ENCODE measurements at regions not wholly inside any gene's neighbourhood (a gene's known extent, or its start where the extent isn't known, plus 50 kb on each side); places are given as distances from the start of the nearest gene placed in this dataset.

- H3K27ac ChIP-seq: no peak overlapping the region
- H3K27me3 ChIP-seq (replicated peaks): no peaks in the 10 kb centered on the region
- no peaks in the 10 kb centered on the region for H3K9me3 ChIP-seq (replicated peaks)
- H3K4me1 ChIP-seq (replicated peaks): no peaks in the 10 kb centered on the region
- no peak for DNase-seq (ENCODE audit: low read depth in 1 of 2, low spot score in 2 of 2)
- H3K36me3 ChIP-seq: no peaks in the 10 kb centered on the region
- H3K4me3 ChIP-seq: no peak overlapping the region
Observed at GRCh38 chr9:120038342-120038741, 541.6 kb downstream of the CDK5RAP2 start.

DNA sequence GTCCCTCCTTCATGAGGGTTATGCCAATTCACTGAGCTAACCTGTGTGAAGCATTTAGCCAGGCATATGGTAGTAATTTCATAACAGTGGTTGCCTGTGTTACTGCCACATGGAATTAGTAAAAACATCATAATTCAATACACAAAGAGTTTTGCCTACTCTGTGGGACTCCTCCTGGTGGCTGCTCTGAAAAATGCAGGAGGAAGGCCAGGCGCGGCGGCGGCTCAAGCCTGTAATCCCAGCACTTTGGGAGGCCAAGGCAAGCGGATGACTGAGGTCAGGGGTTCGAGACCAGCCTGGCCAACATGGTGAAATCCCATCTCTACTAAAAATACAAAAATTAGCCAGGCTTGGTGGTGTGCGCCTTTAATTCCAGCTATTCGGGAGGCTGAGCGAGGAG is 547.3 kb downstream of the CDK5RAP2 start:
- H3K4me3 ChIP-seq: no peak overlapping the region

GRCh38 chr9:120030847-120031246 is 549.1 kb downstream of the CDK5RAP2 start:
- Histone ChIP-seq H3K27ac (no peak overlapping the region), H3K9me3 (replicated peaks) (no peaks in the 10 kb centered on the region), H3K4me3 (no peak overlapping the region), H3K27me3 (replicated peaks) (no peaks in the 10 kb centered on the region), H3K36me3 (no peaks in the 10 kb centered on the region), H3K4me1 (replicated peaks) (no peaks in the 10 kb centered on the region)
- no peak for DNase-seq (ENCODE audit: low read depth in 1 of 2, low spot score in 2 of 2)

More for the DNA sequence above, 547.3 kb downstream of the CDK5RAP2 start:
- Histone ChIP-seq H3K27me3 (replicated peaks) (no peaks in the 10 kb centered on the region), H3K27ac (no peak overlapping the region), H3K4me1 (replicated peaks) (no peaks in the 10 kb centered on the region), H3K36me3 (no peaks in the 10 kb centered on the region), H3K9me3 (replicated peaks) (no peaks in the 10 kb centered on the region)
- DNase-seq (ENCODE audit: low read depth in 1 of 2, low spot score in 2 of 2): no peak

DNA sequence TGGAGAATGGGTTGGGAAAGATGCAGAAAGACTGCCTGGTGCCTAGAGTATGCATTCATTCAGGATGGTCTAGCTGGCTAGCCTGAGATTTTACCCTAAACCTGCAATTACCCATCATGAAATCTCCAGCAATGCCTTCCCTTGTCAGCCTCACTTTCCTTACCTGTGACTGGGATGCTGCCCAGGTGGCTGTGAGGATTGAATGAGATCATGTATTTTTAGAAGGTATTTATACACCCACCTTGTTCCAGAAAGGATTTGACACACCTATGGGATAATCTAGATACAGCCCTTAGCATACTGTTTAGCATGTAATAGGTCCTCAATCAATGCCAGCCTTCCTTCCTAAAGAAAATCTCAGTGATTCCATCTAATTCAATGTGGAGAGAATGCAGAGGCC is 561.4 kb downstream of the CDK5RAP2 start:
- no peaks in the 10 kb centered on the region for H3K27me3 ChIP-seq (replicated peaks)
- H3K4me3 ChIP-seq: no peak overlapping the region
- H3K36me3 ChIP-seq: no peaks in the 10 kb centered on the region
- no peaks in the 10 kb centered on the region for H3K9me3 ChIP-seq (replicated peaks)
- no peaks in the 10 kb centered on the region for H3K4me1 ChIP-seq (replicated peaks)
- H3K27ac ChIP-seq: no peak overlapping the region
- DNase-seq (ENCODE audit: low read depth in 1 of 2, low spot score in 2 of 2): no peak

- no peak for DNase-seq (ENCODE audit: low read depth in 1 of 2, low spot score in 2 of 2)
- Histone ChIP-seq H3K4me3 (no peak overlapping the region), H3K27ac (no peak overlapping the region), H3K9me3 (replicated peaks) (no peaks in the 10 kb centered on the region), H3K4me1 (replicated peaks) (no peaks in the 10 kb centered on the region), H3K27me3 (replicated peaks) (no peaks in the 10 kb centered on the region), H3K36me3 (no peaks in the 10 kb centered on the region)
Observed at GRCh38 chr9:120018037-120018436, 561.9 kb downstream of the CDK5RAP2 start.

GRCh38 chr9:120016231-120016630 is 563.7 kb downstream of the CDK5RAP2 start:
- DNase-seq (ENCODE audit: low read depth in 1 of 2, low spot score in 2 of 2): no peak
- Histone ChIP-seq H3K4me1 (replicated peaks) (no peaks in the 10 kb centered on the region), H3K27me3 (replicated peaks) (no peaks in the 10 kb centered on the region), H3K36me3 (no peaks in the 10 kb centered on the region), H3K27ac (no peak overlapping the region), H3K4me3 (no peak overlapping the region), H3K9me3 (replicated peaks) (no peaks in the 10 kb centered on the region)

- Histone ChIP-seq H3K27ac (no peak overlapping the region), H3K4me3 (no peak overlapping the region), H3K9me3 (replicated peaks) (no peaks in the 10 kb centered on the region), H3K36me3 (no peaks in the 10 kb centered on the region), H3K4me1 (replicated peaks) (no peaks in the 10 kb centered on the region), H3K27me3 (replicated peaks) (no peaks in the 10 kb centered on the region)
- DNase-seq (ENCODE audit: low read depth in 1 of 2, low spot score in 2 of 2): no peak
Observed at GRCh38 chr9:120014796-120015195, 565.2 kb downstream of the CDK5RAP2 start.

DNA sequence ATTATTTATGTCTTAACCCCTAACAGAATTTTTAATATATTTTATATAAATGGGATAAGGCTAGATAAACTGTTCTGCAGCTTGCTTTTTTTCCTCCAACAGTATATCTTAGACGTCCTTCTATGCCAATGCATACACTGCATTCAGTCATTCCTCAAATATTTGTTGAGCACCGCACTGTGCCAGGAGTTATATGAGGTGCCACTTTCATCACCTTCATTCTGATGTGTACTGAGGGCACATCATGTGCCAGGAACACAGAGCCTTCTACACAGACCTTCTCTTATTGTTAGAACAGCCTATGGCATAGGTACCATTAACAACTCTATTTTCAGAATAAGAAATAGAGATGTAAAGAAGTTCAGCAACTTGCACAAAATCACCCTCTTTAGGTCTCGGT is 570.1 kb downstream of the CDK5RAP2 start:
- Histone ChIP-seq H3K4me1 (replicated peaks) (no peaks in the 10 kb centered on the region), H3K9me3 (replicated peaks) (no peaks in the 10 kb centered on the region), H3K27ac (no peak overlapping the region), H3K27me3 (replicated peaks) (no peaks in the 10 kb centered on the region), H3K4me3 (no peak overlapping the region), H3K36me3 (no peaks in the 10 kb centered on the region)
- DNase-seq (ENCODE audit: low read depth in 1 of 2, low spot score in 2 of 2): no peak

DNA sequence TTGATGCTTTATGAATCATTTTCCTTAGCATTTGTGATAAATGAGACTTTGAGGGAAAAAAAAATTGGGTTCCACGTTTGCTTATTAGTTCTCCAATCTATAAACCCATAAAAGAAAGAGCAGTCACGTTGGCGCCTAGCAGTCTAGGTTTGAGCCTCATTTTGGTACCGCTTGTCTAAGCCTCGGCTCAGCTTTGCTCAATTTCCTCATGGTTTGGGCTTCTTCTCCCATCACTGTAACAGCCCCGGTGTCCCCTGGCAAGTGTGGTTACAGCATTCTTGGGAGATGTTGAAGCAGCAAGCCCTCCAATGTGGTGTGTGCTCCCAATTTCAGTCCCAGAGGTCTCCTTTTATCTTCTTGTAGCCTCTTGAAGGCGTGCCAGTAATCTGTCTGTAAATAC is 578.4 kb downstream of the CDK5RAP2 start:
- no peak for DNase-seq (ENCODE audit: low read depth in 1 of 2, low spot score in 2 of 2)
- Histone ChIP-seq H3K4me3 (no peak overlapping the region), H3K36me3 (no peaks in the 10 kb centered on the region), H3K9me3 (replicated peaks) (no peaks in the 10 kb centered on the region), H3K27ac (no peak overlapping the region), H3K4me1 (replicated peaks) (no peaks in the 10 kb centered on the region), H3K27me3 (replicated peaks) (no peaks in the 10 kb centered on the region)

GRCh38 chr9:119998614-119999013 is 581.4 kb downstream of the CDK5RAP2 start:
- no peaks in the 10 kb centered on the region for H3K36me3 ChIP-seq
- H3K4me3 ChIP-seq: no peak overlapping the region
- no peak for DNase-seq (ENCODE audit: low read depth in 1 of 2, low spot score in 2 of 2)
- no peaks in the 10 kb centered on the region for H3K4me1 ChIP-seq (replicated peaks)
- H3K9me3 ChIP-seq (replicated peaks): no peaks in the 10 kb centered on the region
- H3K27me3 ChIP-seq (replicated peaks): no peaks in the 10 kb centered on the region
- H3K27ac ChIP-seq: no peak overlapping the region

DNA sequence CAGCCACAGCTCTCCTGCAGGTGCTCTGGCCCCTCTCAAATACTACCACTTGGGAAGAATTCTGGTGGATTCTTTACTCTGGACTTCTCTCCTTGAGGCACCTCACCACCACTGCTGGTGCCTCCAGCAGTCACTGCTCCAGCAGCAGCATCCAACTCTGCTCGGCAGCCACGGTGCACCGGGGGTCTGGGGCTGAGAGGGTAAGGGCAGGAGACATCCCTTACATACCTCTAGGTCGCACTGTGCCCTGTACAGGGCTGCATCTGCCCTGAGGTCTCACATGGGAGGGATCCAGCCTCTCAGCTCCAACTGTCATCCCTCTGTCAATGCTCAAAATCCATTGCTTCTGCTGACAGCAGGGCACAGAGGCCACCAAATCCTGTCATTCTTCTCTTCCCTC is 588.2 kb downstream of the CDK5RAP2 start:
- no peak for DNase-seq (ENCODE audit: low read depth in 1 of 2, low spot score in 2 of 2)
- H3K9me3 ChIP-seq (replicated peaks): no peaks in the 10 kb centered on the region
- no peak overlapping the region for H3K27ac ChIP-seq
- H3K4me1 ChIP-seq (replicated peaks): no peaks in the 10 kb centered on the region
- H3K36me3 ChIP-seq: no peaks in the 10 kb centered on the region
- no peaks in the 10 kb centered on the region; the same call in 1 of the 2 replicates for H3K27me3 ChIP-seq (replicated peaks)
- H3K4me3 ChIP-seq: no peak overlapping the region

GRCh38 chr9:119986713-119987112 is 593.3 kb downstream of the CDK5RAP2 start:
- DNase-seq (ENCODE audit: low read depth in 1 of 2, low spot score in 2 of 2): no peak
- Histone ChIP-seq H3K27ac (no peak overlapping the region), H3K9me3 (replicated peaks) (no peaks in the 10 kb centered on the region), H3K36me3 (no peaks in the 10 kb centered on the region), H3K4me1 (replicated peaks) (no peaks in the 10 kb centered on the region), H3K4me3 (no peak overlapping the region), H3K27me3 (replicated peaks) (no peaks in the 10 kb centered on the region; the same call in 1 of the 2 replicates)

DNA sequence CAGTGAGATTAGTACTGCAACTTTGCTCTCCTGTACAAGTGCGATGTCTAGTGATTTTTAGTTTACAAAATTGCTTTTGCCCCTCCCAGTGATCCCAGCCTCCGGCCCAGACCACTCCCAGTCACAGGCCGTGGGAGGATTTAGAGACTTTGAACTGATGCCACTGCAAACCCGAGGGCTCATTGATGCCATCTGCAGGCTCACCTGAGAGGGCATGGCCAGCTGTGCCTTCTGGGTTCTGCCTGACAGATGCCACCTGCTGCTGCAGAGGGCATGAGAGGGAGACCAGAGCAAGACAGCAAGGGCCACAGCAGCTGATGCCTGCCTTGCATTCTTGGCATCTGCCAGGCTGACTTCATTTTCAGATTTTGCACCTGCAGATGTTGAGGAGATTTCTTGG is 593.8 kb downstream of the CDK5RAP2 start:
- H3K27me3 ChIP-seq (replicated peaks): no peaks in the 10 kb centered on the region; the same call in 1 of the 2 replicates
- H3K9me3 ChIP-seq (replicated peaks): no peaks in the 10 kb centered on the region
- no peaks in the 10 kb centered on the region for H3K36me3 ChIP-seq
- H3K27ac ChIP-seq: no peak overlapping the region
- DNase-seq (ENCODE audit: low read depth in 1 of 2, low spot score in 2 of 2): no peak
- no peaks in the 10 kb centered on the region for H3K4me1 ChIP-seq (replicated peaks)
- H3K4me3 ChIP-seq: no peak overlapping the region

- Histone ChIP-seq H3K4me1 (replicated peaks) (no peaks in the 10 kb centered on the region), H3K9me3 (replicated peaks) (no peaks in the 10 kb centered on the region), H3K27me3 (replicated peaks) (no peaks in the 10 kb centered on the region), H3K4me3 (no peak overlapping the region), H3K36me3 (no peaks in the 10 kb centered on the region), H3K27ac (no peak overlapping the region)
- DNase-seq (ENCODE audit: low read depth in 1 of 2, low spot score in 2 of 2): no peak
Observed at GRCh38 chr9:119974026-119974425, 604.8 kb upstream of the BRINP1 start.

DNA sequence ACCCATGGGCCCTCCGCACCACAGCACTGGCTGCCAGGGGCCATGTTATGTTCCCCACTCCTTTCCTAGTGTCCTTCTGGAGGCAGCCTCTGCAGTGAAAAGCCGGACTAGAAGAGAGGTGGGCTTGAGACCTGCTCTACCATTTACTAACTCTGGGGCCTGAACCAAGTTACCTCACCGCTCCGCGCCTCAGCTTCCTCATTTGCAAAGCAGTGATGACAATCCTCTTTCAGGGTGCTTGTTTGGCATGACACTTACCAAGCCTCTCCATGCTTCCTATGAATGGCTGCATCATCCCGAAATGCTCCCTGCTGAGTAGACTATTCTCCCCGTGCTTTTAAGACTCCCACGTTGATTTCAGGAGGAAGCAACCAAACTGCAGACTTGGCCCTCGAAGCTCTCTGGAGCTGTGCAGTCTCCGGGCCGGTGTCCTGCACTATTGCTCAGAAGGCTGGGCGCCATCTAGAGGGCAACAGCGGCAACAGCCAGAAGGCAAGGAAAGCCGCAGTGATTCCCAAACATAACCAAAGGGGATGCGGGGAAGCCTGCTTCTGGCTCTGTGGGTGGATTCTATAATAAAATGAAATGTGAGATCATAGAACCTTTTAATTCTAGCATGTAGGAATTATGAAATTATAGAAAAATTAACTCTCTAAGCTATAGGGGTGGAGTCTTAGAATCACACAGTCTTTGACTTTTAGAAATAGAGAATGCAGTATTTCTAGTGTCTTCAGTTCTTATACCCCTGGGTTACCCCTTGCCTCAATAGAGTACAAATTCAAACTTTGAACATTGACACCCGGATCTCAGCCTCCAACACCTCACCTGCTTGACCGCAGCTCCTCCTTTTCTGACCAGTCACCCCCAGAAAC is 599.8 kb upstream of the BRINP1 start:
- H3K4me3 ChIP-seq: no peak overlapping the region
- H3K36me3 ChIP-seq: no peaks in the 10 kb centered on the region
- no peaks in the 10 kb centered on the region for H3K27me3 ChIP-seq (replicated peaks)
- no peaks in the 10 kb centered on the region for H3K9me3 ChIP-seq (replicated peaks)
- peak; percentile 39 to 69 for DNase-seq (ENCODE audit: low read depth in 1 of 2, low spot score in 2 of 2)
- no peak overlapping the region for H3K27ac ChIP-seq
- H3K4me1 ChIP-seq (replicated peaks): peaks cover 3% of the 10 kb centered on the region
